ENCODE measurements at regions not wholly inside any gene's neighbourhood (a gene's known extent, or its start where the extent isn't known, plus 50 kb on each side); places are given as distances from the start of the nearest gene placed in this dataset.
"Not testable (repeated sequence)": the region's sequence is repeated elsewhere in the genome, so short reads cannot be mapped to it uniquely, and the experiment has no call there.

DNA sequence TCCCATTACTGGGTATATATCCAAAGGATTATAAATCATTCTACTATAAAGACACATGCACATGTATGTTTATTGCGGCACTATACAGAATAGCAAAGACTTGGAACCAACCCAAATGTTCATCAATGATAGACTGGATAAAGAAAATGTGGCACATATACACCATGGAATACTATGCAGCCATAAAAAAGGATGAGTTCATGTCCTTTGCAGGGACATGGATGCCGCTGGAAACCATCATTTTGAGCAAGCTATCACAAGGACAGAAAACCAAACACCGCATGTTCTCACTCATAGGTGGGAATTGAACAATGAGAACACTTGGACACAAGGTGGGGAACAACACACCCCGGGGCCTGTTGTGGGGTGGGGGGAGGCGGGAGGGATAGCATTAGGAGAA, 57.0 kb upstream of the NEUROD1 start:
- H3K36me3 ChIP-seq (ENCODE audit: control insufficient read depth in 2 of 2, insufficient read depth in 1 of 2, low read length in 2 of 2); H3K4me1 ChIP-seq (ENCODE audit: control insufficient read depth, insufficient read depth, low read length); H3K4me3 ChIP-seq (ENCODE audit: low read depth, low read length); CTCF ChIA-PET; POLR2A ChIA-PET; H3K27ac ChIP-seq (ENCODE audit: extremely low read depth, low read depth, low read length); H3K9me3 ChIP-seq (ENCODE audit: control insufficient read depth, insufficient read depth, low read depth, low read length): not testable (repeated sequence)
- peak; percentile 67 for TF ChIP-seq ZNF146 (tag by site-specific recombination; IDR thresholded peaks at IDR 0.05)

DNA sequence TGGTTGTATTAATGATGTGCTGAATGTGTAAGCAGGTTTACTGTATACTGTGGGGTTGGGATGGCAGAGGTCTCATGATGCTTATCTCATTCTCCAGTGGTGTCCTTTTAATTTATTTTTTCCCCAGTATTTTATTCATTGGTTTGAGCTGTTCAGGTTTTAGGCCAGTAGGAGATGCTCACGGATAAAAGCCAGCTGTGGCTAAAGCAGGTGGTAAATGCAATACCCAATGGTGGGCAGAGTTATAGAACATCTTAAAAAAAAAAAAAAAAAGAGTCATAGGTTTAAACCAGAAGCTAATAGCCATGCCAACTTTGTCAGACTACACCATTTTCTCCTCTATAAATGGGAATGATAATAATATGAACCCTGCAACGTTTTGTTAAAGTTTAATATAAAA, 57.8 kb upstream of the NEUROD1 start:
- TF ChIP-seq, protein P1, sequence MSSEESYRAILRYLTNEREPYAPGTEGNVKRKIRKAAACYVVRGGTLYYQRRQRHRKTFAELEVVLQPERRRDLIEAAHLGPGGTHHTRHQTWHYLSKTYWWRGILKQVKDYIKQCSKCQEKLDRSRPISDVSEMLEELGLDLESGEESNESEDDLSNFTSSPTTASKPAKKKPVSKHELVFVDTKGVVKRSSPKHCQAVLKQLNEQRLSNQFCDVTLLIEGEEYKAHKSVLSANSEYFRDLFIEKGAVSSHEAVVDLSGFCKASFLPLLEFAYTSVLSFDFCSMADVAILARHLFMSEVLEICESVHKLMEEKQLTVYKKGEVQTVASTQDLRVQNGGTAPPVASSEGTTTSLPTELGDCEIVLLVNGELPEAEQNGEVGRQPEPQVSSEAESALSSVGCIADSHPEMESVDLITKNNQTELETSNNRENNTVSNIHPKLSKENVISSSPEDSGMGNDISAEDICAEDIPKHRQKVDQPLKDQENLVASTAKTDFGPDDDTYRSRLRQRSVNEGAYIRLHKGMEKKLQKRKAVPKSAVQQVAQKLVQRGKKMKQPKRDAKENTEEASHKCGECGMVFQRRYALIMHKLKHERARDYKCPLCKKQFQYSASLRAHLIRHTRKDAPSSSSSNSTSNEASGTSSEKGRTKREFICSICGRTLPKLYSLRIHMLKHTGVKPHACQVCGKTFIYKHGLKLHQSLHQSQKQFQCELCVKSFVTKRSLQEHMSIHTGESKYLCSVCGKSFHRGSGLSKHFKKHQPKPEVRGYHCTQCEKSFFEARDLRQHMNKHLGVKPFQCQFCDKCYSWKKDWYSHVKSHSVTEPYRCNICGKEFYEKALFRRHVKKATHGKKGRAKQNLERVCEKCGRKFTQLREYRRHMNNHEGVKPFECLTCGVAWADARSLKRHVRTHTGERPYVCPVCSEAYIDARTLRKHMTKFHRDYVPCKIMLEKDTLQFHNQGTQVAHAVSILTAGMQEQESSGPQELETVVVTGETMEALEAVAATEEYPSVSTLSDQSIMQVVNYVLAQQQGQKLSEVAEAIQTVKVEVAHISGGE (tag by site-specific recombination; conservative IDR thresholded peaks at IDR 0.05; ENCODE audit: low read depth): no peak
- TF ChIP-seq ZNF19 (tag by site-specific recombination; IDR thresholded peaks at IDR 0.05; ENCODE audit: low read depth) (no peak), ZNF658 (tag by site-specific recombination; IDR thresholded peaks at IDR 0.05) (no peak), ZNF433 (tag by site-specific recombination; IDR thresholded peaks at IDR 0.05; ENCODE audit: low read depth) (no peak), ZNF175 (tag by site-specific recombination; IDR thresholded peaks at IDR 0.05) (no peak)
- CTCF ChIA-PET: interaction anchor here (0.6 to 0.9 kb wide), 5 partner anchors 9 to 1342 kb away, joined by 3 to 5 read pairs (median 3); no protein-coding TSS in a partner anchor
- no peaks in the 10 kb centered on the region for H3K9me3 ChIP-seq (ENCODE audit: control insufficient read depth, insufficient read depth, low read depth, low read length)
- no peak overlapping the region for H3K4me3 ChIP-seq (ENCODE audit: low read depth, low read length)
- H3K4me1 ChIP-seq (ENCODE audit: control insufficient read depth, insufficient read depth, low read length): no peaks in the 10 kb centered on the region
- POLR2A ChIA-PET: no interaction called here
- H3K36me3 ChIP-seq (ENCODE audit: control insufficient read depth in 2 of 2, insufficient read depth in 1 of 2, low read length in 2 of 2): no peaks in the 10 kb centered on the region
- no peak overlapping the region for H3K27ac ChIP-seq (ENCODE audit: extremely low read depth, low read depth, low read length)

DNA sequence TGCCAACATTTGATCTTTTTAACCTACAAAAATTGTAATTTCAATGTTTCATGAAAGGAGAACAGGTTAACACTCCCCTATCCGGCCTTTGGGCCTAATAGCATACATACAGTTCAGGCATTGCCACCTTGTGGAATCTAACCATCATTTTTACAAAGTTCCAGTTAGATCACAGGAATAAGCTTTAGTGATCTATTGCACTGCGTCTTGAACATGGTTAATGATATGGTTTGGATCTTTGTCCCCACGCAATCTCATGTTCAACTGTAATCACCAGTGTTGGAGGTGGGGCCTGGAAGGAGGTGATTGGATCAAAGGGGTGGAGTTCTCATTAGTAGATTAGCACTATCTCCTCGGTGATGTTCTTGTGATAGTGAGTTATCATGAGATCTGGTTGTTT, 58.2 kb upstream of the NEUROD1 start:
- POLR2A ChIA-PET: no interaction called here
- no peaks in the 10 kb centered on the region for H3K4me1 ChIP-seq (ENCODE audit: control insufficient read depth, insufficient read depth, low read length)
- no peaks in the 10 kb centered on the region for H3K9me3 ChIP-seq (ENCODE audit: control insufficient read depth, insufficient read depth, low read depth, low read length)
- CTCF ChIA-PET: interaction anchor here (0.6 to 0.9 kb wide), 5 partner anchors 9 to 1343 kb away, joined by 3 to 5 read pairs (median 3); no protein-coding TSS in a partner anchor
- H3K27ac ChIP-seq (ENCODE audit: extremely low read depth, low read depth, low read length): no peak overlapping the region
- no peak overlapping the region for H3K4me3 ChIP-seq (ENCODE audit: low read depth, low read length)
- no peak for TF ChIP-seq ZEB2 (tag by site-specific recombination; IDR thresholded peaks at IDR 0.05)
- no peak for TF ChIP-seq ZNF266 (tag by site-specific recombination; IDR thresholded peaks at IDR 0.05; ENCODE audit: low read depth)
- no peak for TF ChIP-seq ZNF133 (tag by site-specific recombination; IDR thresholded peaks at IDR 0.05)
- no peak for TF ChIP-seq ZNF157 (tag by site-specific recombination; IDR thresholded peaks at IDR 0.05)
- no peak for TF ChIP-seq ZNF571 (tag by site-specific recombination; IDR thresholded peaks at IDR 0.05)
- no peak for TF ChIP-seq ZNF423 (tag by site-specific recombination; IDR thresholded peaks at IDR 0.05)
- TF ChIP-seq ZNF621 (tag by site-specific recombination; IDR thresholded peaks at IDR 0.05): no peak
- TF ChIP-seq, protein P2, sequence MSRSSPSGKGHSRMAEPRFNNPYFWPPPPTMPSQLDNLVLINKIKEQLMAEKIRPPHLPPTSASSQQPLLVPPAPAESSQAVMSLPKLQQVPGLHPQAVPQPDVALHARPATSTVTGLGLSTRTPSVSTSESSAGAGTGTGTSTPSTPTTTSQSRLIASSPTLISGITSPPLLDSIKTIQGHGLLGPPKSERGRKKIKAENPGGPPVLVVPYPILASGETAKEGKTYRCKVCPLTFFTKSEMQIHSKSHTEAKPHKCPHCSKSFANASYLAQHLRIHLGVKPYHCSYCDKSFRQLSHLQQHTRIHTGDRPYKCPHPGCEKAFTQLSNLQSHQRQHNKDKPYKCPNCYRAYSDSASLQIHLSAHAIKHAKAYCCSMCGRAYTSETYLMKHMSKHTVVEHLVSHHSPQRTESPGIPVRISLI (tag by site-specific recombination; IDR thresholded peaks at IDR 0.05): no peak
- TF ChIP-seq, protein P3, sequence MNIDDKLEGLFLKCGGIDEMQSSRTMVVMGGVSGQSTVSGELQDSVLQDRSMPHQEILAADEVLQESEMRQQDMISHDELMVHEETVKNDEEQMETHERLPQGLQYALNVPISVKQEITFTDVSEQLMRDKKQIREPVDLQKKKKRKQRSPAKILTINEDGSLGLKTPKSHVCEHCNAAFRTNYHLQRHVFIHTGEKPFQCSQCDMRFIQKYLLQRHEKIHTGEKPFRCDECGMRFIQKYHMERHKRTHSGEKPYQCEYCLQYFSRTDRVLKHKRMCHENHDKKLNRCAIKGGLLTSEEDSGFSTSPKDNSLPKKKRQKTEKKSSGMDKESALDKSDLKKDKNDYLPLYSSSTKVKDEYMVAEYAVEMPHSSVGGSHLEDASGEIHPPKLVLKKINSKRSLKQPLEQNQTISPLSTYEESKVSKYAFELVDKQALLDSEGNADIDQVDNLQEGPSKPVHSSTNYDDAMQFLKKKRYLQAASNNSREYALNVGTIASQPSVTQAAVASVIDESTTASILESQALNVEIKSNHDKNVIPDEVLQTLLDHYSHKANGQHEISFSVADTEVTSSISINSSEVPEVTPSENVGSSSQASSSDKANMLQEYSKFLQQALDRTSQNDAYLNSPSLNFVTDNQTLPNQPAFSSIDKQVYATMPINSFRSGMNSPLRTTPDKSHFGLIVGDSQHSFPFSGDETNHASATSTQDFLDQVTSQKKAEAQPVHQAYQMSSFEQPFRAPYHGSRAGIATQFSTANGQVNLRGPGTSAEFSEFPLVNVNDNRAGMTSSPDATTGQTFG (tag by site-specific recombination; IDR thresholded peaks at IDR 0.05; ENCODE audit: borderline replicate concordance): no peak
- TF ChIP-seq, protein P4, sequence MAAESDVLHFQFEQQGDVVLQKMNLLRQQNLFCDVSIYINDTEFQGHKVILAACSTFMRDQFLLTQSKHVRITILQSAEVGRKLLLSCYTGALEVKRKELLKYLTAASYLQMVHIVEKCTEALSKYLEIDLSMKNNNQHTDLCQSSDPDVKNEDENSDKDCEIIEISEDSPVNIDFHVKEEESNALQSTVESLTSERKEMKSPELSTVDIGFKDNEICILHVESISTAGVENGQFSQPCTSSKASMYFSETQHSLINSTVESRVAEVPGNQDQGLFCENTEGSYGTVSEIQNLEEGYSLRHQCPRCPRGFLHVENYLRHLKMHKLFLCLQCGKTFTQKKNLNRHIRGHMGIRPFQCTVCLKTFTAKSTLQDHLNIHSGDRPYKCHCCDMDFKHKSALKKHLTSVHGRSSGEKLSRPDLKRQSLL (tag by site-specific recombination; IDR thresholded peaks at IDR 0.05): no peak
- TF ChIP-seq ZNF514 (tag by site-specific recombination; IDR thresholded peaks at IDR 0.05): no peak
- TF ChIP-seq RBAK (tag by site-specific recombination; IDR thresholded peaks at IDR 0.05): no peak
- TF ChIP-seq, protein P5, sequence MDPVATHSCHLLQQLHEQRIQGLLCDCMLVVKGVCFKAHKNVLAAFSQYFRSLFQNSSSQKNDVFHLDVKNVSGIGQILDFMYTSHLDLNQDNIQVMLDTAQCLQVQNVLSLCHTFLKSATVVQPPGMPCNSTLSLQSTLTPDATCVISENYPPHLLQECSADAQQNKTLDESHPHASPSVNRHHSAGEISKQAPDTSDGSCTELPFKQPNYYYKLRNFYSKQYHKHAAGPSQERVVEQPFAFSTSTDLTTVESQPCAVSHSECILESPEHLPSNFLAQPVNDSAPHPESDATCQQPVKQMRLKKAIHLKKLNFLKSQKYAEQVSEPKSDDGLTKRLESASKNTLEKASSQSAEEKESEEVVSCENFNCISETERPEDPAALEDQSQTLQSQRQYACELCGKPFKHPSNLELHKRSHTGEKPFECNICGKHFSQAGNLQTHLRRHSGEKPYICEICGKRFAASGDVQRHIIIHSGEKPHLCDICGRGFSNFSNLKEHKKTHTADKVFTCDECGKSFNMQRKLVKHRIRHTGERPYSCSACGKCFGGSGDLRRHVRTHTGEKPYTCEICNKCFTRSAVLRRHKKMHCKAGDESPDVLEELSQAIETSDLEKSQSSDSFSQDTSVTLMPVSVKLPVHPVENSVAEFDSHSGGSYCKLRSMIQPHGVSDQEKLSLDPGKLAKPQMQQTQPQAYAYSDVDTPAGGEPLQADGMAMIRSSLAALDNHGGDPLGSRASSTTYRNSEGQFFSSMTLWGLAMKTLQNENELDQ (tag by site-specific recombination; IDR thresholded peaks at IDR 0.05; ENCODE audit: low read depth): no peak
- no peaks in the 10 kb centered on the region for H3K36me3 ChIP-seq (ENCODE audit: control insufficient read depth in 2 of 2, insufficient read depth in 1 of 2, low read length in 2 of 2)

Measured in HEK293 (cell line).